ENCODE measurements at regions not wholly inside any gene's neighbourhood (a gene's known extent, or its start where the extent isn't known, plus 50 kb on each side); places are given as distances from the start of the nearest gene placed in this dataset.
"Not testable (repeated sequence)": the region's sequence is repeated elsewhere in the genome, so short reads cannot be mapped to it uniquely, and the experiment has no call there.

GRCh38 chr11:134841972-134842371 is 429.9 kb upstream of the B3GAT1 start:
- Mint-ChIP-seq H3K27ac (no peak overlapping the region), H3K4me3 (no peak overlapping the region), H3K4me1 (no peaks in the 10 kb centered on the region), H3K36me3 (ENCODE audit: low read depth) (no peaks in the 10 kb centered on the region), H3K9me3 (no peaks in the 10 kb centered on the region), H3K27me3 (peaks cover 4% of the 10 kb centered on the region)
- TF ChIP-seq, protein P1, sequence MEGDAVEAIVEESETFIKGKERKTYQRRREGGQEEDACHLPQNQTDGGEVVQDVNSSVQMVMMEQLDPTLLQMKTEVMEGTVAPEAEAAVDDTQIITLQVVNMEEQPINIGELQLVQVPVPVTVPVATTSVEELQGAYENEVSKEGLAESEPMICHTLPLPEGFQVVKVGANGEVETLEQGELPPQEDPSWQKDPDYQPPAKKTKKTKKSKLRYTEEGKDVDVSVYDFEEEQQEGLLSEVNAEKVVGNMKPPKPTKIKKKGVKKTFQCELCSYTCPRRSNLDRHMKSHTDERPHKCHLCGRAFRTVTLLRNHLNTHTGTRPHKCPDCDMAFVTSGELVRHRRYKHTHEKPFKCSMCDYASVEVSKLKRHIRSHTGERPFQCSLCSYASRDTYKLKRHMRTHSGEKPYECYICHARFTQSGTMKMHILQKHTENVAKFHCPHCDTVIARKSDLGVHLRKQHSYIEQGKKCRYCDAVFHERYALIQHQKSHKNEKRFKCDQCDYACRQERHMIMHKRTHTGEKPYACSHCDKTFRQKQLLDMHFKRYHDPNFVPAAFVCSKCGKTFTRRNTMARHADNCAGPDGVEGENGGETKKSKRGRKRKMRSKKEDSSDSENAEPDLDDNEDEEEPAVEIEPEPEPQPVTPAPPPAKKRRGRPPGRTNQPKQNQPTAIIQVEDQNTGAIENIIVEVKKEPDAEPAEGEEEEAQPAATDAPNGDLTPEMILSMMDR (IDR thresholded peaks at IDR 0.05) = no peak
- DNase-seq = no peak
- CTCF ChIA-PET = no interaction called here
- intact Hi-C loops (cut with micrococcal nuclease) = no loop called here
- no peak for ATAC-seq (ENCODE audit: low read depth)
- POLR2A ChIA-PET = no interaction called here

GRCh38 chr11:134841411-134841810 is 429.4 kb upstream of the B3GAT1 start:
- Mint-ChIP-seq H3K4me1 (no peaks in the 10 kb centered on the region), H3K9me3 (no peaks in the 10 kb centered on the region), H3K27ac (no peak overlapping the region), H3K36me3 (ENCODE audit: low read depth) (no peaks in the 10 kb centered on the region), H3K27me3 (peaks cover 4% of the 10 kb centered on the region), H3K4me3 (no peak overlapping the region)
- TF ChIP-seq, protein P1 (IDR thresholded peaks at IDR 0.05) = no peak
- CTCF ChIA-PET = no interaction called here
- ATAC-seq (ENCODE audit: low read depth) (no peak), DNase-seq (no peak)
- intact Hi-C loops (cut with micrococcal nuclease) = no loop called here
- POLR2A ChIA-PET = no interaction called here

DNA sequence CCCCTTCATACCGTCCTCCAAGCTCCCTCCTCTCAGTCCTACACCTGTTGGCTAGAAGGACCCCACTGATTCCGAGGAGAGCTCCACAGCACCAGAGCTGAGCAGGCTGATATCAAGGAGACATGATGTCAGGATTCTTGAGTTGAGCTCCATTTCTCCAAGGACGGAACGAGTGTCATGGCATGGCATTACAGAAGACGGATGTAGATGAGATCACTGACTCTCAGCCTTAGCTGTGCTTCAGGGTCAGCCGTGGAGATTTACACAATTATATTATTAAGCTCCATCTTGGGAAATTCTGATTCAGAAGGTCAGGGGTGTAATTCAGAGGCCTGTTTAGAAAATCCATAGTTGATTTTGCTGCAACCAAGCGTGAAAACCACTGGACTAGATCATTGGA is 428.9 kb upstream of the B3GAT1 start:
- no peak overlapping the region for H3K27ac Mint-ChIP-seq
- H3K4me3 Mint-ChIP-seq = no peak overlapping the region
- no peak for DNase-seq
- no peaks in the 10 kb centered on the region for H3K4me1 Mint-ChIP-seq
- TF ChIP-seq, protein P1 (IDR thresholded peaks at IDR 0.05) = no peak
- ATAC-seq (ENCODE audit: low read depth) = no peak
- H3K9me3 Mint-ChIP-seq = no peaks in the 10 kb centered on the region
- CTCF ChIA-PET = no interaction called here
- peaks cover 4% of the 10 kb centered on the region for H3K27me3 Mint-ChIP-seq
- POLR2A ChIA-PET = no interaction called here
- intact Hi-C loops (cut with micrococcal nuclease) = no loop called here
- no peaks in the 10 kb centered on the region for H3K36me3 Mint-ChIP-seq (ENCODE audit: low read depth)

GRCh38 chr11:134840165-134840564 is 428.1 kb upstream of the B3GAT1 start:
- DNase-seq; H3K9me3 Mint-ChIP-seq; CTCF ChIA-PET; intact Hi-C loops (cut with micrococcal nuclease); H3K36me3 Mint-ChIP-seq (ENCODE audit: low read depth); H3K4me1 Mint-ChIP-seq; POLR2A ChIA-PET; H3K27me3 Mint-ChIP-seq; H3K27ac Mint-ChIP-seq; ATAC-seq (ENCODE audit: low read depth); H3K4me3 Mint-ChIP-seq: not testable (repeated sequence)

GRCh38 chr11:134838708-134839107 is 426.7 kb upstream of the B3GAT1 start:
- DNase-seq (no peak), ATAC-seq (ENCODE audit: low read depth) (no peak)
- no peaks in the 10 kb centered on the region for H3K9me3 Mint-ChIP-seq
- H3K36me3 Mint-ChIP-seq (ENCODE audit: low read depth) = no peaks in the 10 kb centered on the region
- no peak overlapping the region for H3K4me3 Mint-ChIP-seq
- ChIA-PET CTCF (no interaction called here), POLR2A (no interaction called here)
- intact Hi-C loops (cut with micrococcal nuclease) = no loop called here
- H3K27ac Mint-ChIP-seq = no peak overlapping the region
- peaks cover 4% of the 10 kb centered on the region for H3K27me3 Mint-ChIP-seq
- TF ChIP-seq, protein P1 (IDR thresholded peaks at IDR 0.05) = no peak
- H3K4me1 Mint-ChIP-seq = no peaks in the 10 kb centered on the region

DNA sequence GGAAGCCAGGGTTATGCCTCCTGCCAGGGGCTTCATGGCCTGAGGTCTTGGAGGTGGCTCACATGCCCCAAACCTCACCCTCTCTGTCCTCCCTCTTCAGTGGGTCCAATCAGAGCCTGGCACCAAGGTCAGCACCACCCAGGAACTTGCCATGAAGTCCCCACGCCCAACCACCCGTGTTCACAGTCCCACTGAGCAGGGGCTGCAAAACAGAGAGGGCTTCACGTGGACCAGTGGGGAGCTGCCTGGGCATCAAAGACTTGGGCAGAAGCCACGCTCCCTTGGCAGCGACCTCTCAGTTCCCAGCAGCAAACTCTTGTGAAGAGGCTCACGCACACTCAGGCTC is 425.8 kb upstream of the B3GAT1 start:
- ATAC-seq (ENCODE audit: low read depth) (no peak), DNase-seq (no peak)
- H3K4me1 Mint-ChIP-seq = no peaks in the 10 kb centered on the region
- H3K9me3 Mint-ChIP-seq = no peaks in the 10 kb centered on the region
- ChIA-PET CTCF (no interaction called here), POLR2A (no interaction called here)
- peaks cover 4% of the 10 kb centered on the region for H3K27me3 Mint-ChIP-seq
- H3K4me3 Mint-ChIP-seq = no peak overlapping the region
- no peaks in the 10 kb centered on the region for H3K36me3 Mint-ChIP-seq (ENCODE audit: low read depth)
- intact Hi-C loops (cut with micrococcal nuclease) = no loop called here
- H3K27ac Mint-ChIP-seq = no peak overlapping the region
- TF ChIP-seq, protein P1 (IDR thresholded peaks at IDR 0.05) = no peak
